ENCODE measurements at regions not wholly inside any gene's neighbourhood (a gene's known extent, or its start where the extent isn't known, plus 50 kb on each side); places are given as distances from the start of the nearest gene placed in this dataset.

GRCh38 chr1:193674292-193674944 is 488.0 kb upstream of the B3GALT2 start:
- Histone ChIP-seq H3K4me3 (ENCODE audit: low read depth, low read length) (no peak overlapping the region), H3K27me3 (ENCODE audit: control insufficient read depth, insufficient read depth, low read length) (no peaks in the 10 kb centered on the region), H3K4me1 (ENCODE audit: control insufficient read depth, insufficient read depth, low read length) (no peaks in the 10 kb centered on the region), H3K36me3 (ENCODE audit: control insufficient read depth, insufficient read depth, low read length) (no peaks in the 10 kb centered on the region), H3K9ac (ENCODE audit: low read depth, low read length) (no peak overlapping the region), H3K9me3 (ENCODE audit: control insufficient read depth, insufficient read depth, low read length) (no peaks in the 10 kb centered on the region)

- no peaks in the 10 kb centered on the region for H3K27me3 ChIP-seq (ENCODE audit: control insufficient read depth, insufficient read depth, low read length)
- H3K9me3 ChIP-seq (ENCODE audit: control insufficient read depth, insufficient read depth, low read length), result no peaks in the 10 kb centered on the region
- no peaks in the 10 kb centered on the region for H3K4me1 ChIP-seq (ENCODE audit: control insufficient read depth, insufficient read depth, low read length)
- no peaks in the 10 kb centered on the region for H3K36me3 ChIP-seq (ENCODE audit: control insufficient read depth, insufficient read depth, low read length)
- no peak overlapping the region for H3K4me3 ChIP-seq (ENCODE audit: low read depth, low read length)
- no peak overlapping the region for H3K9ac ChIP-seq (ENCODE audit: low read depth, low read length)
Measured at GRCh38 chr1:193666485-193667083, 480.2 kb upstream of the B3GALT2 start.

- Histone ChIP-seq H3K36me3 (ENCODE audit: control insufficient read depth, insufficient read depth, low read length) (no peaks in the 10 kb centered on the region), H3K4me3 (ENCODE audit: low read depth, low read length) (no peak overlapping the region), H3K4me1 (ENCODE audit: control insufficient read depth, insufficient read depth, low read length) (no peaks in the 10 kb centered on the region), H3K27me3 (ENCODE audit: control insufficient read depth, insufficient read depth, low read length) (no peaks in the 10 kb centered on the region), H3K9ac (ENCODE audit: low read depth, low read length) (no peak overlapping the region), H3K9me3 (ENCODE audit: control insufficient read depth, insufficient read depth, low read length) (no peaks in the 10 kb centered on the region)
Measured at GRCh38 chr1:193663965-193664364, 477.6 kb upstream of the B3GALT2 start.

GRCh38 chr1:193662030-193662429 is 475.6 kb upstream of the B3GALT2 start:
- Histone ChIP-seq H3K27me3 (ENCODE audit: control insufficient read depth, insufficient read depth, low read length) (no peaks in the 10 kb centered on the region), H3K9me3 (ENCODE audit: control insufficient read depth, insufficient read depth, low read length) (no peaks in the 10 kb centered on the region), H3K9ac (ENCODE audit: low read depth, low read length) (no peak overlapping the region), H3K4me1 (ENCODE audit: control insufficient read depth, insufficient read depth, low read length) (no peaks in the 10 kb centered on the region), H3K4me3 (ENCODE audit: low read depth, low read length) (no peak overlapping the region), H3K36me3 (ENCODE audit: control insufficient read depth, insufficient read depth, low read length) (no peaks in the 10 kb centered on the region)

- no peaks in the 10 kb centered on the region for H3K4me1 ChIP-seq (ENCODE audit: control insufficient read depth, insufficient read depth, low read length)
- no peak overlapping the region for H3K9ac ChIP-seq (ENCODE audit: low read depth, low read length)
- H3K36me3 ChIP-seq (ENCODE audit: control insufficient read depth, insufficient read depth, low read length), result no peaks in the 10 kb centered on the region
- no peaks in the 10 kb centered on the region for H3K27me3 ChIP-seq (ENCODE audit: control insufficient read depth, insufficient read depth, low read length)
- H3K4me3 ChIP-seq (ENCODE audit: low read depth, low read length), result no peak overlapping the region
- H3K9me3 ChIP-seq (ENCODE audit: control insufficient read depth, insufficient read depth, low read length), result no peaks in the 10 kb centered on the region
Measured at GRCh38 chr1:193661385-193661784, 475.0 kb upstream of the B3GALT2 start.

- H3K4me3 ChIP-seq (ENCODE audit: low read depth, low read length), result no peak overlapping the region
- H3K9me3 ChIP-seq (ENCODE audit: control insufficient read depth, insufficient read depth, low read length), result no peaks in the 10 kb centered on the region
- no peaks in the 10 kb centered on the region for H3K4me1 ChIP-seq (ENCODE audit: control insufficient read depth, insufficient read depth, low read length)
- H3K27me3 ChIP-seq (ENCODE audit: control insufficient read depth, insufficient read depth, low read length), result no peaks in the 10 kb centered on the region
- no peaks in the 10 kb centered on the region for H3K36me3 ChIP-seq (ENCODE audit: control insufficient read depth, insufficient read depth, low read length)
- H3K9ac ChIP-seq (ENCODE audit: low read depth, low read length), result no peak overlapping the region
Measured at GRCh38 chr1:193660428-193660827, 474.0 kb upstream of the B3GALT2 start.

- H3K4me3 ChIP-seq (ENCODE audit: low read depth, low read length), result no peak overlapping the region
- no peaks in the 10 kb centered on the region for H3K9me3 ChIP-seq (ENCODE audit: control insufficient read depth, insufficient read depth, low read length)
- no peaks in the 10 kb centered on the region for H3K27me3 ChIP-seq (ENCODE audit: control insufficient read depth, insufficient read depth, low read length)
- H3K9ac ChIP-seq (ENCODE audit: low read depth, low read length), result no peak overlapping the region
- H3K36me3 ChIP-seq (ENCODE audit: control insufficient read depth, insufficient read depth, low read length), result no peaks in the 10 kb centered on the region
- no peaks in the 10 kb centered on the region for H3K4me1 ChIP-seq (ENCODE audit: control insufficient read depth, insufficient read depth, low read length)
Measured at GRCh38 chr1:193658691-193659090, 472.3 kb upstream of the B3GALT2 start.

- Histone ChIP-seq H3K9ac (ENCODE audit: low read depth, low read length) (no peak overlapping the region), H3K4me3 (ENCODE audit: low read depth, low read length) (no peak overlapping the region), H3K9me3 (ENCODE audit: control insufficient read depth, insufficient read depth, low read length) (no peaks in the 10 kb centered on the region), H3K4me1 (ENCODE audit: control insufficient read depth, insufficient read depth, low read length) (no peaks in the 10 kb centered on the region), H3K27me3 (ENCODE audit: control insufficient read depth, insufficient read depth, low read length) (no peaks in the 10 kb centered on the region), H3K36me3 (ENCODE audit: control insufficient read depth, insufficient read depth, low read length) (no peaks in the 10 kb centered on the region)
Measured at GRCh38 chr1:193658081-193658480, 471.7 kb upstream of the B3GALT2 start.

- Histone ChIP-seq H3K4me1 (ENCODE audit: control insufficient read depth, insufficient read depth, low read length) (no peaks in the 10 kb centered on the region), H3K9ac (ENCODE audit: low read depth, low read length) (no peak overlapping the region), H3K4me3 (ENCODE audit: low read depth, low read length) (no peak overlapping the region), H3K36me3 (ENCODE audit: control insufficient read depth, insufficient read depth, low read length) (no peaks in the 10 kb centered on the region), H3K9me3 (ENCODE audit: control insufficient read depth, insufficient read depth, low read length) (no peaks in the 10 kb centered on the region), H3K27me3 (ENCODE audit: control insufficient read depth, insufficient read depth, low read length) (no peaks in the 10 kb centered on the region)
Measured at GRCh38 chr1:193657552-193657951, 471.1 kb upstream of the B3GALT2 start.

- no peak overlapping the region for H3K9ac ChIP-seq (ENCODE audit: low read depth, low read length)
- no peaks in the 10 kb centered on the region for H3K9me3 ChIP-seq (ENCODE audit: control insufficient read depth, insufficient read depth, low read length)
- no peaks in the 10 kb centered on the region for H3K36me3 ChIP-seq (ENCODE audit: control insufficient read depth, insufficient read depth, low read length)
- no peaks in the 10 kb centered on the region for H3K27me3 ChIP-seq (ENCODE audit: control insufficient read depth, insufficient read depth, low read length)
- no peaks in the 10 kb centered on the region for H3K4me1 ChIP-seq (ENCODE audit: control insufficient read depth, insufficient read depth, low read length)
- no peak overlapping the region for H3K4me3 ChIP-seq (ENCODE audit: low read depth, low read length)
Measured at GRCh38 chr1:193656841-193657240, 470.4 kb upstream of the B3GALT2 start.

GRCh38 chr1:193654951-193655735 is 468.7 kb upstream of the B3GALT2 start:
- Histone ChIP-seq H3K9ac (ENCODE audit: low read depth, low read length) (no peak overlapping the region), H3K36me3 (ENCODE audit: control insufficient read depth, insufficient read depth, low read length) (no peaks in the 10 kb centered on the region), H3K9me3 (ENCODE audit: control insufficient read depth, insufficient read depth, low read length) (no peaks in the 10 kb centered on the region), H3K27me3 (ENCODE audit: control insufficient read depth, insufficient read depth, low read length) (no peaks in the 10 kb centered on the region), H3K4me1 (ENCODE audit: control insufficient read depth, insufficient read depth, low read length) (no peaks in the 10 kb centered on the region), H3K4me3 (ENCODE audit: low read depth, low read length) (no peak overlapping the region)

GRCh38 chr1:193649587-193649986 is 463.2 kb upstream of the B3GALT2 start:
- Histone ChIP-seq H3K27me3 (ENCODE audit: control insufficient read depth, insufficient read depth, low read length) (no peaks in the 10 kb centered on the region), H3K9ac (ENCODE audit: low read depth, low read length) (no peak overlapping the region), H3K36me3 (ENCODE audit: control insufficient read depth, insufficient read depth, low read length) (no peaks in the 10 kb centered on the region), H3K4me1 (ENCODE audit: control insufficient read depth, insufficient read depth, low read length) (no peaks in the 10 kb centered on the region), H3K4me3 (ENCODE audit: low read depth, low read length) (no peak overlapping the region), H3K9me3 (ENCODE audit: control insufficient read depth, insufficient read depth, low read length) (no peaks in the 10 kb centered on the region)

Measured in iPS-15b (cell line).